ENCODE measurements at regions not wholly inside any gene's neighbourhood (a gene's known extent, or its start where the extent isn't known, plus 50 kb on each side); places are given as distances from the start of the nearest gene placed in this dataset.

GRCh38 chr5:158394102-158394501, 535.2 kb upstream of the CLINT1 start:
- in situ Hi-C loops (cut with MboI): no loop called here
- no peaks in the 10 kb centered on the region for H3K9me3 ChIP-seq (replicated peaks; ENCODE audit: control insufficient read depth, insufficient read depth, low read length)
- TF ChIP-seq, protein P1, sequence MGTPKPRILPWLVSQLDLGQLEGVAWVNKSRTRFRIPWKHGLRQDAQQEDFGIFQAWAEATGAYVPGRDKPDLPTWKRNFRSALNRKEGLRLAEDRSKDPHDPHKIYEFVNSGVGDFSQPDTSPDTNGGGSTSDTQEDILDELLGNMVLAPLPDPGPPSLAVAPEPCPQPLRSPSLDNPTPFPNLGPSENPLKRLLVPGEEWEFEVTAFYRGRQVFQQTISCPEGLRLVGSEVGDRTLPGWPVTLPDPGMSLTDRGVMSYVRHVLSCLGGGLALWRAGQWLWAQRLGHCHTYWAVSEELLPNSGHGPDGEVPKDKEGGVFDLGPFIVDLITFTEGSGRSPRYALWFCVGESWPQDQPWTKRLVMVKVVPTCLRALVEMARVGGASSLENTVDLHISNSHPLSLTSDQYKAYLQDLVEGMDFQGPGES (IDR thresholded peaks at IDR 0.05): no peak
- intact Hi-C loops (cut with micrococcal nuclease; ENCODE audit: unreplicated experiment): loop anchor here (10.0 kb wide), 1 partner anchor 711 kb away; no protein-coding TSS in a partner anchor
- H3K9ac ChIP-seq (ENCODE audit: control insufficient read depth, insufficient read depth, low read length): no peak overlapping the region
- ChIA-PET POLR2A (no interaction called here), RAD21 (ENCODE audit: unreplicated experiment) (no interaction called here), SMC1A (ENCODE audit: uncharacterized antibody, unreplicated experiment) (interaction anchor here (0.6 to 2.5 kb wide), 4 partner anchors 15 to 58 kb away, joined by 3 to 7 read pairs (median 6); no protein-coding TSS in a partner anchor), CTCF (interaction anchor here (0.8 to 1.1 kb wide), 2 partner anchors 18 to 41 kb away, joined by 3 read pairs; no protein-coding TSS in a partner anchor)
- H3K36me3 ChIP-seq (ENCODE audit: control insufficient read depth in 2 of 2, insufficient read depth in 2 of 2, low read length in 1 of 2): no peaks in the 10 kb centered on the region
- no peaks in the 10 kb centered on the region for H4K20me1 ChIP-seq (ENCODE audit: control insufficient read depth, insufficient read depth)
- no peak overlapping the region for H3K27ac ChIP-seq (ENCODE audit: control insufficient read depth, insufficient read depth)
- no peaks in the 10 kb centered on the region for H3K79me2 ChIP-seq (ENCODE audit: control insufficient read depth, insufficient read depth, low read length)
- no peak for DNase-seq (ENCODE audit: low read depth, low spot score)
- no TSS peak for BruUV-seq (replicated peaks)
- H2AFZ ChIP-seq (ENCODE audit: control insufficient read depth, low read depth, low read length): no peak overlapping the region
- H3K4me3 ChIP-seq: no peak overlapping the region
- no peak overlapping the region for H3K4me2 ChIP-seq (ENCODE audit: control insufficient read depth, insufficient read depth)
- FAIRE-seq: no peak
- ATAC-seq: no peak
- peaks cover 5% of the 10 kb centered on the region; the same call in 1 of the 2 replicates for H3K4me1 ChIP-seq (ENCODE audit: control insufficient read depth, insufficient read depth, low read length)
- H3K27me3 ChIP-seq (replicated peaks in 1 of 2; ENCODE audit: control insufficient read depth in 2 of 2, insufficient read depth in 2 of 2, low read length in 1 of 2): no peaks in the 10 kb centered on the region

DNA sequence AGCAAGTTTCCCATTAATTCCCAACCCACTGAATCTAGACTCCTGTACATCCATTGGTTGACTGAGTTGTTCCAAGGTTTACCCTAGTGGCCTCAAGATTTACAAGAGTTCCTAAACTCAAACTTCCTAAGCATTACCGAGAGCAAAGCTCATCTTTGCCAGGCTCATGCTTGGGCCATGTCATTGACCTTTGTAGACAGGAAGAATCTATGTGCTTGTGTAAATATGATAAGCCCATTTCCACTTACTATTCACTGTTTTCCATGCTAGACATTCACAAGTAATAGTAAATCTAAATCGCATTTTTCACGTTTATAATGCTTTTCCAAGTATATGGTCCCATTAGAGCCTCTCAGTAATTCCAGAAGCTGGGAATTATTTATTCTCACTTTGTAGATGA, 534.5 kb upstream of the CLINT1 start:
- 57% methylated on average over 3 of the region's 3 CpGs for WGBS (ENCODE audit: insufficient coverage, insufficient replicate concordance, low lambda C conversion rate, missing lambda C conversion rate)
- no TSS peak for BruUV-seq (replicated peaks)
- Histone ChIP-seq H3K36me3 (ENCODE audit: control insufficient read depth in 2 of 2, insufficient read depth in 2 of 2, low read length in 1 of 2) (no peaks in the 10 kb centered on the region), H3K27me3 (replicated peaks in 1 of 2; ENCODE audit: control insufficient read depth in 2 of 2, insufficient read depth in 2 of 2, low read length in 1 of 2) (no peaks in the 10 kb centered on the region), H3K4me3 (no peak overlapping the region), H3K79me2 (ENCODE audit: control insufficient read depth, insufficient read depth, low read length) (no peaks in the 10 kb centered on the region), H3K27ac (ENCODE audit: control insufficient read depth, insufficient read depth) (no peak overlapping the region), H2AFZ (ENCODE audit: control insufficient read depth, low read depth, low read length) (no peak overlapping the region), H4K20me1 (ENCODE audit: control insufficient read depth, insufficient read depth) (no peaks in the 10 kb centered on the region), H3K9me3 (replicated peaks; ENCODE audit: control insufficient read depth, insufficient read depth, low read length) (no peaks in the 10 kb centered on the region), H3K4me2 (ENCODE audit: control insufficient read depth, insufficient read depth) (no peak overlapping the region), H3K9ac (ENCODE audit: control insufficient read depth, insufficient read depth, low read length) (no peak overlapping the region), H3K4me1 (ENCODE audit: control insufficient read depth, insufficient read depth, low read length) (peaks cover 3% of the 10 kb centered on the region; the same call in 1 of the 2 replicates)
- SMC1A ChIA-PET (ENCODE audit: uncharacterized antibody, unreplicated experiment): interaction anchor here (0.9 to 2.5 kb wide), 8 partner anchors 11 to 38 kb away, joined by 3 to 7 read pairs (median 3); no protein-coding TSS in a partner anchor
- POLR2A ChIA-PET: no interaction called here
- in situ Hi-C loops (cut with MboI) (no loop called here), intact Hi-C loops (cut with micrococcal nuclease; ENCODE audit: unreplicated experiment) (loop anchor here (10.0 kb wide), 1 partner anchor 711 kb away; no protein-coding TSS in a partner anchor)
- TF ChIP-seq JUNB (IDR thresholded peaks at IDR 0.05) (no peak), IKZF1 (conservative IDR thresholded peaks at IDR 0.05) (0 out of 2 replicates have a peak, but pooled peaks have one; percentile 16), MYB (IDR thresholded peaks at IDR 0.05; ENCODE audit: borderline replicate concordance, low read depth, low read length) (no peak), SMAD1 (IDR thresholded peaks at IDR 0.05; ENCODE audit: low read depth, partially characterized antibody) (no peak), CBX5 (IDR thresholded peaks at IDR 0.05; ENCODE audit: low read depth) (no peak), MEF2A (IDR thresholded peaks at IDR 0.05; ENCODE audit: insufficient read depth, low read depth, low read length) (no peak)
- no peak for ATAC-seq
- RAD21 ChIA-PET (ENCODE audit: unreplicated experiment): interaction anchor here (0.8 kb wide), 1 partner anchor 41 kb away, joined by 3 read pairs; no protein-coding TSS in a partner anchor
- DNase-seq (ENCODE audit: low read depth, low spot score): no peak
- CTCF ChIA-PET: interaction anchor here (0.9 kb wide), 1 partner anchor 13 kb away, joined by 3 read pairs; no protein-coding TSS in a partner anchor
- FAIRE-seq: no peak
